ENCODE measurements at regions not wholly inside any gene's neighbourhood (a gene's known extent, or its start where the extent isn't known, plus 50 kb on each side); places are given as distances from the start of the nearest gene placed in this dataset.

DNA sequence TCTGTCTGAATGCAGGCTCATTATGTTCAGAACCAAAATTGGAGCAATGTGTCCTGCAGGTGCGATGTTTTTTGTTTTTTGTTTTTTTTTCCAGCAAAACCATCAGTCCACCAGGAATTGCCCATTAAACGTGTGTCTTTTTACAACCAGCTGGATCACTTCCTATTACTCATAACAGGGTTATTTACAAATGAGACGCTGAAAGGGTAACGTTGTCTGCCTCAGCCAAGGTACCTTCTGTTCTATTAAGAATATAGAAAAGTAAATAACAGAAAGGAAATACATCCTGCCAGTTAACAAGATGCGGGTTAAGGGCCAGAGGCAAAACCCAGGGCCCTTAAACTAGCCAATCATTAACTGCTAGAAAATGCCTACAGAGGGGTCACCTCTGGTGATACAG is 590.4 kb downstream of the TBC1D4 start:
- no peak for DNase-seq (ENCODE audit: low spot score)
- TF ChIP-seq, protein P1, sequence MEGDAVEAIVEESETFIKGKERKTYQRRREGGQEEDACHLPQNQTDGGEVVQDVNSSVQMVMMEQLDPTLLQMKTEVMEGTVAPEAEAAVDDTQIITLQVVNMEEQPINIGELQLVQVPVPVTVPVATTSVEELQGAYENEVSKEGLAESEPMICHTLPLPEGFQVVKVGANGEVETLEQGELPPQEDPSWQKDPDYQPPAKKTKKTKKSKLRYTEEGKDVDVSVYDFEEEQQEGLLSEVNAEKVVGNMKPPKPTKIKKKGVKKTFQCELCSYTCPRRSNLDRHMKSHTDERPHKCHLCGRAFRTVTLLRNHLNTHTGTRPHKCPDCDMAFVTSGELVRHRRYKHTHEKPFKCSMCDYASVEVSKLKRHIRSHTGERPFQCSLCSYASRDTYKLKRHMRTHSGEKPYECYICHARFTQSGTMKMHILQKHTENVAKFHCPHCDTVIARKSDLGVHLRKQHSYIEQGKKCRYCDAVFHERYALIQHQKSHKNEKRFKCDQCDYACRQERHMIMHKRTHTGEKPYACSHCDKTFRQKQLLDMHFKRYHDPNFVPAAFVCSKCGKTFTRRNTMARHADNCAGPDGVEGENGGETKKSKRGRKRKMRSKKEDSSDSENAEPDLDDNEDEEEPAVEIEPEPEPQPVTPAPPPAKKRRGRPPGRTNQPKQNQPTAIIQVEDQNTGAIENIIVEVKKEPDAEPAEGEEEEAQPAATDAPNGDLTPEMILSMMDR (IDR thresholded peaks at IDR 0.05; ENCODE audit: extremely low read depth, missing control alignments) = no peak

DNA sequence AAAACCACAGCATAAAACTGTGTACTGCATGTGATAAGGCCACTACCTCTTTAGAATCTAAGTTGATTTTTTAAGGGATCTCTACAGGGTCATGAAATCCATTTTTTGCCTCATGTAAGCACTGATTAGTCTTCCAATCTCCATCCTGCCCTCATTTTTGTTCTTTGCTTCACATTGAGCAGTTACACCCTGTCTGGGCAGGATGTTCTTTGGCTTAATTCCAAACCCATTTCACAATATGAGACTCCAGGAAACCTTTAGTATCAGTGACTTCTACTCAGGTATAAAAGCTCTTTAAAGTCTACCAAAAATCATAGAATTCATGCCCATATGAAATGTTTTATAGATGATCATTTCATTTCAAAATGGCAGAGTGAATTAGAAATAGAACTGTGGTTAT is 592.6 kb downstream of the TBC1D4 start:
- DNase-seq (ENCODE audit: low spot score) = no peak
- TF ChIP-seq, protein P1 (IDR thresholded peaks at IDR 0.05; ENCODE audit: extremely low read depth, missing control alignments) = no peak

DNA sequence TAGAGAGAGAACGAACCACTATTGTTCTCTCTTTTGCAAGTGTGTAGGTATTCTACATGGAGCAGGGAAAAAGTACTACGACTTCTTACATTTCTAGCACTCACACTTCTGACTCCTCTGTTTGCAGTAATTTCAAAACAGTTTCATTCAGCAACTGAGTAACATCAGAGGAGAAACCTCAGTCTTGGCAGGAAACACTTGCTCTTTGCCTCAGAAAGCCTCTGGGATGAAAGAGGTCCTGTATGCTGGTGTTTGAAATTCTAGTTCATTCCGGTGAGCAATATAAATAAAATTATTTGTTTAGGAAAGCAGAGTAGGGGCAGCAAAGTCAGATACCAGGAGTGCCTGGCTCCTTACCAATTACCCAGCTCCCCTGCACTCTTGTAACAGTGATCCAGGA is 595.5 kb downstream of the TBC1D4 start:
- TF ChIP-seq, protein P1 (IDR thresholded peaks at IDR 0.05; ENCODE audit: extremely low read depth, missing control alignments) = no peak
- no peak for DNase-seq (ENCODE audit: low spot score)

DNA sequence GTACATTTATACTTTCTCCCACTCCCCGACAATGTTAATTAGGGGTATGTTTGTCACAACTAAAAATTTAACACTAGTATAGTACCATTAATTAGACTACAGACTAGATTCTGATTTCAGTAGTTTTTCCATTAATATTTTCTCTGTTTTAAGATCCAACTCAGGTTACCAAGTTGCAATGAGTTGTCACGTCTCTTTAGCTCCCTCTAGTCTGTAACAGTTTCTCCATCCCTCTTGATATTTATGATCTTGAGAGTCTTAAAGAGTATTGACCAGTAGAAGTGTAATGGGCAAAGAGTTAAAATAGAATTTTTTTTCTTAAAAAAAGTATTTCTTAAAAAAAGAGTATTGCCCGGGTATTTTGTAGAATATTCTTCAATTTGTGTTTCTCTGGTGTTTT is 598.1 kb downstream of the TBC1D4 start:
- DNase-seq (ENCODE audit: low spot score) = no peak
- TF ChIP-seq, protein P1 (IDR thresholded peaks at IDR 0.05; ENCODE audit: extremely low read depth, missing control alignments) = no peak

DNA sequence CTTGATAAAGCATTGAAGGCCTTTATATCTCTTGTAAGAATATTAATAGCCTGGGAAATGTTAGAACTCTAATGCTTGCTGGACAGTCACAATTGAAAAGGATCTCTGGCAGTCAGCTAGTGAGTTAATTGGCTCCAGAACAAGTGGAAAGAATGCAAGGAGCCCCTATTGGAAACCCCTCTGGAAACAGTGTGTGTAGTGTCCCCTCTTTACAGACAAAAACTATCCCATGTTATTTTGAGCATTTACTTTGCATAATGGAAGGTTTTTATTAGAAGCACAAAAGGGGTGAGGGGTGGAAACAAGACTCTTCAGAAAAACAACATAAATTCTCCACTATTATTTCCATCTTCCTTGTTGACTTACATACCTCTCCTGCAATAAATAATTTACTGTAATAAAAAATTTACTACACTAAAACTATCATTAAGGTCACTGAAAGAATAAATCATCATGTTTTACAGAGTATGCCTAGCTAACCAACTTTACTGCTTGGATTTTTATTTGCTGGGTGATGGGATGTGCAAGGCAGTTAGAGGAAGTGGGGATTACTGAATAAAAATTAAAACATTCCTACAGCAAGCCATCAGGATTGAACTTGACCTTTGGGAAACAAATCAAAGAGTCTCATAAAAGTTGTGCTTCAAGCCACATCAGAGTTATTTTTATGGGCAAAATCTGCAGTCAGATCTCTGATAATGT is 610.4 kb downstream of the TBC1D4 start:
- no peak for DNase-seq (ENCODE audit: low spot score)
- TF ChIP-seq, protein P1 (IDR thresholded peaks at IDR 0.05; ENCODE audit: extremely low read depth, missing control alignments) = no peak

DNA sequence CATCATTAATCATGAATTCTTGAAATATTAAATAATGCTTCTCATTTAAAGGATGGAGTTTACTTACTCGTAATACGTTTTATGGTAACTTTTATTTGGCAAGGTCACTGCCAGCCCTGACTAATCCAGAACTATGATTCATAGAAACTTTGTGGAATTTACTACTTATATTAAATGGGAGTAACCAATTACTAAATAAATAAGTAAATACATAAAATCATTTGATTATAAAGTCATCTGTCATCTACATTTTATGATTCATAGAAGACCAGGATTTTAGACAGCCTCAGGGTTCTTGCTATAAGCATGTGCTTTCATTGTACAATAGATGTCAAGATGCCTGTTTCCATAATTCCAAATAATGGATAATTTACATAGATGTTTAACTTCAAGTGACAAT is 611.1 kb downstream of the TBC1D4 start:
- TF ChIP-seq, protein P1 (IDR thresholded peaks at IDR 0.05; ENCODE audit: extremely low read depth, missing control alignments) = no peak
- DNase-seq (ENCODE audit: low spot score) = no peak

DNA sequence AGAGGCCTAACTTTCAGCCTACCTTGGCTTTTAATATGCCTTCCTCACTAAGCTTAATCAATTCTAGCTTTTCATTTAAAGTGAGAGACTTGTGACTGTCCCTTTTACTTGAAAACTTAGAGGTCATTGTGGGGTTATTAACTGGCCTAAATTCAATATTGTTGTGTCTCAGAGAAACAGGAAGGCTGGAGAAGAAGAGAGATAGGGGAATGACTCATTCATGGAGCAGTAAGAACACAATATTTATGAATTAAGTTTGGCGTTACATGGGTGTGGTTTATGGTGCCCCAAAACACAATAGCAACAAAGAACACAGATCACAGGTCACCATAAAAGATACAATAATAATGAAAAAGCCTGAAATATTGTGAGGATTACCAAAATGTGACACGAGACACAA is 612.1 kb downstream of the TBC1D4 start:
- TF ChIP-seq, protein P1 (IDR thresholded peaks at IDR 0.05; ENCODE audit: extremely low read depth, missing control alignments) = no peak
- no peak for DNase-seq (ENCODE audit: low spot score)
